C4-2B (cell line): ENCODE measurements at regions not wholly inside any gene's neighbourhood (a gene's known extent, or its start where the extent isn't known, plus 50 kb on each side); places are given as distances from the start of the nearest gene placed in this dataset.

Experiments
- H3K27ac ChIP-seq: fragments of 450-650 bp; 2 replicates; pipeline ENCODE4 v1.5.1; 2017
- CTCF ChIP-seq: fragments of 450-650 bp; conservative IDR thresholded peaks from 2 replicates; pipeline ENCODE4 v1.5.1; 2017; ENCODE audit warnings: mild to moderate bottlenecking
- ZFX ChIP-seq: fragments of 450-650 bp; IDR thresholded peaks from 2 replicates; pipeline ENCODE4 v1.6.1; 2017

- H3K27ac ChIP-seq, result no peak overlapping the region
- TF ChIP-seq ZFX, result no peak
- no peak for TF ChIP-seq CTCF
These were observed 1758.1 kb downstream of the MAT2B start for GRCh38 chr5:165263536-165263935.

GRCh38 chr5:165266939-165267338 is 1761.5 kb downstream of the MAT2B start:
- no peak overlapping the region for H3K27ac ChIP-seq
- no peak for TF ChIP-seq CTCF
- no peak for TF ChIP-seq ZFX

- TF ChIP-seq ZFX (no peak), CTCF (no peak)
- H3K27ac ChIP-seq, result no peak overlapping the region
These were observed 1767.0 kb downstream of the MAT2B start for GRCh38 chr5:165272436-165272835.

GRCh38 chr5:165277661-165278060 is 1772.2 kb downstream of the MAT2B start:
- TF ChIP-seq ZFX (no peak), CTCF (no peak)
- no peak overlapping the region for H3K27ac ChIP-seq

- TF ChIP-seq ZFX, result no peak
- no peak for TF ChIP-seq CTCF
- H3K27ac ChIP-seq, result no peak overlapping the region
These were observed 1777.1 kb downstream of the MAT2B start for GRCh38 chr5:165282491-165282890.

GRCh38 chr5:165286692-165287091 is 1781.3 kb downstream of the MAT2B start:
- TF ChIP-seq CTCF, result no peak
- no peak for TF ChIP-seq ZFX
- H3K27ac ChIP-seq, result no peak overlapping the region

GRCh38 chr5:165290535-165290934 is 1785.1 kb downstream of the MAT2B start:
- H3K27ac ChIP-seq, result no peak overlapping the region
- no peak for TF ChIP-seq CTCF
- no peak for TF ChIP-seq ZFX
